ENCODE measurements at regions not wholly inside any gene's neighbourhood (a gene's known extent, or its start where the extent isn't known, plus 50 kb on each side); places are given as distances from the start of the nearest gene placed in this dataset.

GRCh38 chr1:4175566-4176405 lies 275.7 kb upstream of the C1orf174 start:
- TF ChIP-seq ELK1 (IDR thresholded peaks at IDR 0.05; ENCODE audit: borderline replicate concordance, low read depth, low read length) (no peak), RAD21 (IDR thresholded peaks at IDR 0.05; ENCODE audit: low read length) (no peak), CTCF (conservative IDR thresholded peaks at IDR 0.05; ENCODE audit: low read depth, low read length) (no peak), POLR2A (IDR thresholded peaks at IDR 0.05; ENCODE audit: low read depth, low read length) (no peak), RFX5 (IDR thresholded peaks at IDR 0.05; ENCODE audit: low read depth, low read length) (no peak), BHLHE40 (IDR thresholded peaks at IDR 0.05; ENCODE audit: low read depth, low read length) (no peak), MAZ (IDR thresholded peaks at IDR 0.05; ENCODE audit: borderline replicate concordance, low read depth, low read length) (no peak), MXI1 (IDR thresholded peaks at IDR 0.05; ENCODE audit: borderline replicate concordance, low read depth, low read length) (no peak), NFE2L2 (IDR thresholded peaks at IDR 0.05; ENCODE audit: low read depth, low read length) (no peak), FOS (IDR thresholded peaks at IDR 0.05; ENCODE audit: low read depth, low read length) (no peak), CEBPB (IDR thresholded peaks at IDR 0.05; ENCODE audit: low read depth, low read length) (no peak)
